ENCODE measurements at regions not wholly inside any gene's neighbourhood (a gene's known extent, or its start where the extent isn't known, plus 50 kb on each side); places are given as distances from the start of the nearest gene placed in this dataset.

GRCh38 chr10:4004990-4005389 lies 220.0 kb upstream of the KLF6 start:
- Histone ChIP-seq H3K4me1 (ENCODE audit: control insufficient read depth, extremely low read depth, insufficient read depth, low read length) (no peaks in the 10 kb centered on the region), H3K4me3 (replicated peaks in 1 of 3; ENCODE audit: insufficient read depth in 1 of 3, low read depth in 1 of 3, low read length in 3 of 3) (no peak overlapping the region), H3K27me3 (ENCODE audit: control insufficient read depth in 2 of 2, insufficient read depth in 2 of 2, low read length in 2 of 2) (no peaks in the 10 kb centered on the region), H3K36me3 (ENCODE audit: control insufficient read depth in 2 of 2, extremely low read depth in 1 of 2, insufficient read depth in 2 of 2, low read length in 2 of 2) (no peaks in the 10 kb centered on the region), H3K9me3 (replicated peaks; ENCODE audit: control insufficient read depth, insufficient read depth, low read length) (no peaks in the 10 kb centered on the region), H3K9ac (replicated peaks; ENCODE audit: extremely low read depth, insufficient read depth, low read length) (no peak overlapping the region), H3K27ac (ENCODE audit: insufficient read depth, low read depth, low read length) (no peak overlapping the region), H2AFZ (ENCODE audit: low read depth, low read length) (no peak overlapping the region), H4K20me1 (replicated peaks; ENCODE audit: control insufficient read depth, extremely low read depth, insufficient read depth, low read length) (no peaks in the 10 kb centered on the region), H3K4me2 (ENCODE audit: insufficient read depth, low read length) (no peak overlapping the region), H3K79me2 (ENCODE audit: control insufficient read depth, insufficient read depth, low read length) (no peaks in the 10 kb centered on the region), H3K9me1 (replicated peaks; ENCODE audit: control insufficient read depth, extremely low read depth, insufficient read depth, low read length) (no peaks in the 10 kb centered on the region)
- DNase-seq (ENCODE audit: low read depth, low spot score) (no peak), FAIRE-seq (no peak)
- intact Hi-C loops (cut with micrococcal nuclease): no loop called here
- CTCF ChIA-PET: interaction anchor here (0.9 kb wide), 1 partner anchor 9 kb away, joined by 3 read pairs; no protein-coding TSS in a partner anchor
- BruUV-seq (replicated peaks): no TSS peak
- TF ChIP-seq FOS (IDR thresholded peaks at IDR 0.05; ENCODE audit: borderline replicate concordance, insufficient read depth, low read length) (no peak), GATA2 (IDR thresholded peaks at IDR 0.05; ENCODE audit: insufficient read depth, insufficient read length, low read depth, low read length) (no peak)
- dilution Hi-C loops (cut with MboI; ENCODE audit: extremely low pct_ligation_motif_present, low sequenced_read_pairs): no loop called here
- POLR2A ChIA-PET: no interaction called here

- BruUV-seq (replicated peaks): no TSS peak
- no peaks in the 10 kb centered on the region for H3K9me1 ChIP-seq (replicated peaks; ENCODE audit: control insufficient read depth, extremely low read depth, insufficient read depth, low read length)
- no peaks in the 10 kb centered on the region for H4K20me1 ChIP-seq (replicated peaks; ENCODE audit: control insufficient read depth, extremely low read depth, insufficient read depth, low read length)
- TF ChIP-seq EZH2 (IDR thresholded peaks at IDR 0.05; ENCODE audit: borderline replicate concordance, low read depth, low read length, severe bottlenecking) (no peak), JUN (IDR thresholded peaks at IDR 0.05; ENCODE audit: borderline replicate concordance, insufficient read depth, insufficient read length, low read depth) (no peak), GATA2 (IDR thresholded peaks at IDR 0.05; ENCODE audit: insufficient read depth, insufficient read length, low read depth, low read length) (no peak), FOS (IDR thresholded peaks at IDR 0.05; ENCODE audit: borderline replicate concordance, insufficient read depth, low read length) (no peak), MYC (IDR thresholded peaks at IDR 0.05; ENCODE audit: low read depth, low read length) (no peak), POLR2AphosphoS5 (IDR thresholded peaks at IDR 0.05; ENCODE audit: insufficient read depth, low read depth, low read length) (no peak), POLR2A (IDR thresholded peaks at IDR 0.05; ENCODE audit: low read depth, low read length) (no peak), CTCF (IDR thresholded peaks at IDR 0.05; ENCODE audit: extremely low read depth in 1 of 2, insufficient read depth in 1 of 2, low read depth in 1 of 2, low read length in 2 of 2) (no peak)
- H3K9me3 ChIP-seq (replicated peaks; ENCODE audit: control insufficient read depth, insufficient read depth, low read length): no peaks in the 10 kb centered on the region
- no peak overlapping the region for H3K4me2 ChIP-seq (ENCODE audit: insufficient read depth, low read length)
- intact Hi-C loops (cut with micrococcal nuclease): no loop called here
- no peak for DNase-seq (ENCODE audit: low read depth, low spot score)
- no peak overlapping the region for H3K4me3 ChIP-seq (replicated peaks in 1 of 3; ENCODE audit: insufficient read depth in 1 of 3, low read depth in 1 of 3, low read length in 3 of 3)
- no peaks in the 10 kb centered on the region for H3K4me1 ChIP-seq (ENCODE audit: control insufficient read depth, extremely low read depth, insufficient read depth, low read length)
- H3K79me2 ChIP-seq (ENCODE audit: control insufficient read depth, insufficient read depth, low read length): no peaks in the 10 kb centered on the region
- H2AFZ ChIP-seq (ENCODE audit: low read depth, low read length): no peak overlapping the region
- no peak for FAIRE-seq
- H3K27ac ChIP-seq (ENCODE audit: insufficient read depth, low read depth, low read length): no peak overlapping the region
- H3K9ac ChIP-seq (replicated peaks; ENCODE audit: extremely low read depth, insufficient read depth, low read length): no peak overlapping the region
- H3K27me3 ChIP-seq (ENCODE audit: control insufficient read depth in 2 of 2, insufficient read depth in 2 of 2, low read length in 2 of 2): no peaks in the 10 kb centered on the region
- H3K36me3 ChIP-seq (ENCODE audit: control insufficient read depth in 2 of 2, extremely low read depth in 1 of 2, insufficient read depth in 2 of 2, low read length in 2 of 2): no peaks in the 10 kb centered on the region
- POLR2A ChIA-PET: no interaction called here
- CTCF ChIA-PET: interaction anchor here (0.9 to 1.5 kb wide), 2 partner anchors 8 to 21 kb away, joined by 3 read pairs; no protein-coding TSS in a partner anchor
- dilution Hi-C loops (cut with MboI; ENCODE audit: extremely low pct_ligation_motif_present, low sequenced_read_pairs): no loop called here
Observed at GRCh38 chr10:4004144-4004543, 219.1 kb upstream of the KLF6 start.
